Pancreas (tissue), 10 donors: ENCODE measurements at regions not wholly inside any gene's neighbourhood (a gene's known extent, or its start where the extent isn't known, plus 50 kb on each side); places are given as distances from the start of the nearest gene placed in this dataset.

Experiments
- ATAC-seq, 4 donors: fragments of 200-7000 bp; cut with Tn5 transposase; one replicate each; pipeline versions ENCODE4 v1.8.0 to v1.9.1; 2020; ENCODE audit warnings: mild to moderate bottlenecking in 4 of 4, moderate library complexity in 4 of 4
- DNase-seq, 6 donors: peaks; one replicate each; pipeline ENCODE4 v3.0.0-alpha.2; 2020
- FAIRE-seq: peaks from 2 replicates; lab custom pipeline; 2012; peaks lifted over from hg19 to GRCh38; lab: Jason Lieb, UNC
- H3K27ac ChIP-seq, 4 donors: fragments of 200-600 bp; sonication (generic); 1 replicate in 3 of 4; 2 replicates in 1 of 4; pipeline versions ENCODE4 v1.5.0 to v1.8.0; 2020
- H3K27me3 ChIP-seq, 4 donors: fragments of 200-600 bp; one replicate each; pipeline ENCODE4 v1.8.0; 2021
- H3K36me3 ChIP-seq, 3 donors: fragments of 200-600 bp; sonication (generic) in 1 of 3; one replicate each; pipeline versions ENCODE4 v1.5.0 to v1.8.0; 2020 to 2021
- H3K4me1 ChIP-seq, 3 donors: fragments of 200-600 bp; one replicate each; pipeline ENCODE4 v1.8.0; 2021
- H3K4me3 ChIP-seq, 4 donors: fragments of 200-600 bp; sonication (generic) in 2 of 4; one replicate each; pipeline versions ENCODE4 v1.5.0 to v1.8.0; 2020 to 2021
- H3K9me3 ChIP-seq, 4 donors: fragments of 200-600 bp; one replicate each; pipeline ENCODE4 v1.8.0; 2021
- CTCF ChIP-seq, 4 donors: fragments of 200-600 bp; sonication (generic) in 3 of 4; IDR thresholded peaks; one replicate each; pipeline versions ENCODE4 v1.5.0 to v1.8.0; 2021; ENCODE audit warnings: antibody characterized with exemption in 4 of 4
- WGBS, 2 donors: extraction: QIAGEN DNeasy Blood & Tissue Kit; methylation state at CpG; one replicate each; pipeline ENCODE4 v1.1.7; 2013; 5-methylcytosine and 5-hydroxymethylcytosine counted together
- intact Hi-C, 3 donors: fragments of 100-400 bp; cut with DNase I; formaldehyde crosslinking; loops; one replicate each; pipeline versions ENCODE4 v1.11.1 to v1.14.2; 2022
- donor health status: healthy with polysubstance abuse.
- donor health status: DM: no; HTN: no; CAD: no; lungs with moderate emphysema.
- donor health status: DM: no; HTN: no; CAD: no.
- donor health status: control.
- donor health status: control.
- donor health status: Bipolar disorder and iron deficiency.
- donor health status: DM: yes; HTN: yes; CAD: no.
- donor health status: DM: no; HTN: no; CAD: no.
- donor health status: DM: no; HTN: no; CAD: no.
- donor health status: DM: yes; HTN: yes; CAD: no.

GRCh38 chr5:174667526-174667925 lies 56.9 kb upstream of the MSX2 start:
- no peaks in the 10 kb centered on the region for H3K27me3 ChIP-seq
- ATAC-seq (no peak), DNase-seq (no peak), FAIRE-seq (no peak)
- no peaks in the 10 kb centered on the region for H3K9me3 ChIP-seq
- H3K36me3 ChIP-seq, result no peaks in the 10 kb centered on the region
- no peak overlapping the region for H3K27ac ChIP-seq
- no peak for TF ChIP-seq CTCF (IDR thresholded peaks at IDR 0.05)
- intact Hi-C loops, result no loop called here
- no peaks in the 10 kb centered on the region for H3K4me1 ChIP-seq
- 66 to 80% methylated on average over 2 of the region's 2 CpGs for WGBS, 2 donors
- no peak overlapping the region for H3K4me3 ChIP-seq

- no peak for ATAC-seq
- Histone ChIP-seq H3K36me3 (no peaks in the 10 kb centered on the region), H3K27me3 (no peaks in the 10 kb centered on the region), H3K27ac (no peak overlapping the region), H3K4me3 (no peak overlapping the region), H3K4me1 (no peaks in the 10 kb centered on the region), H3K9me3 (no peaks in the 10 kb centered on the region)
- 72 to 77% methylated on average over 5 of the region's 5 CpGs for WGBS, 2 donors
- TF ChIP-seq CTCF (IDR thresholded peaks at IDR 0.05), result no peak
- intact Hi-C loops, result no loop called here
- no peak for FAIRE-seq
- no peak for DNase-seq
These were observed 56.0 kb upstream of the MSX2 start for GRCh38 chr5:174668349-174668748.
